ENCODE measurements at regions not wholly inside any gene's neighbourhood (a gene's known extent, or its start where the extent isn't known, plus 50 kb on each side); places are given as distances from the start of the nearest gene placed in this dataset.

GRCh38 chr5:175257128-175257846 lies 186.7 kb downstream of the DRD1 start:
- no peak for TF ChIP-seq CTCF (IDR thresholded peaks at IDR 0.05)
- no peak for TF ChIP-seq POLR2A (IDR thresholded peaks at IDR 0.05)
- no peak for TF ChIP-seq EP300 (IDR thresholded peaks at IDR 0.05)
- no peak for TF ChIP-seq POLR2AphosphoS5 (IDR thresholded peaks at IDR 0.05)
